ENCODE measurements at regions not wholly inside any gene's neighbourhood (a gene's known extent, or its start where the extent isn't known, plus 50 kb on each side); places are given as distances from the start of the nearest gene placed in this dataset.

GRCh38 chr10:35912615-35913569 is 270.8 kb upstream of the FZD8 start:
- no peak for DNase-seq

GRCh38 chr10:35911954-35912353 is 269.9 kb upstream of the FZD8 start:
- DNase-seq = no peak

GRCh38 chr10:35911233-35911632 is 269.1 kb upstream of the FZD8 start:
- no peak for DNase-seq

- DNase-seq = no peak
Observed at GRCh38 chr10:35910234-35910633, 268.1 kb upstream of the FZD8 start.

- peak; percentile 35 for DNase-seq
Observed at GRCh38 chr10:35909121-35909720, 267.1 kb upstream of the FZD8 start.

GRCh38 chr10:35908451-35908850 is 266.4 kb upstream of the FZD8 start:
- no peak for DNase-seq

- DNase-seq = no peak
Observed at GRCh38 chr10:35907548-35907947, 265.5 kb upstream of the FZD8 start.

GRCh38 chr10:35906155-35906554 is 264.1 kb upstream of the FZD8 start:
- no peak for DNase-seq

- DNase-seq = no peak
Observed at GRCh38 chr10:35903021-35903420, 260.9 kb upstream of the FZD8 start.

GRCh38 chr10:35898716-35899440 is 256.8 kb upstream of the FZD8 start:
- DNase-seq = no peak

GRCh38 chr10:35896001-35896400 is 253.9 kb upstream of the FZD8 start:
- DNase-seq = no peak

- no peak for DNase-seq
Observed at GRCh38 chr10:35895331-35895730, 253.2 kb upstream of the FZD8 start.

- DNase-seq = no peak
Observed at GRCh38 chr10:35892526-35892925, 250.4 kb upstream of the FZD8 start.

- DNase-seq = no peak
Observed at GRCh38 chr10:35890676-35891495, 248.8 kb upstream of the FZD8 start.

- no peak for DNase-seq
Observed at GRCh38 chr10:35889971-35890675, 248.0 kb upstream of the FZD8 start.

GRCh38 chr10:35889226-35889625 is 247.1 kb upstream of the FZD8 start:
- DNase-seq = no peak

- no peak for DNase-seq
Observed at GRCh38 chr10:35888400-35888799, 246.3 kb upstream of the FZD8 start.

GRCh38 chr10:35887685-35888084 is 245.6 kb upstream of the FZD8 start:
- no peak for DNase-seq

- no peak for DNase-seq
Observed at GRCh38 chr10:35885076-35885475, 243.0 kb upstream of the FZD8 start.

GRCh38 chr10:35884657-35885071 is 242.6 kb upstream of the FZD8 start:
- no peak for DNase-seq

GRCh38 chr10:35882422-35883150 is 240.5 kb upstream of the FZD8 start:
- DNase-seq = no peak

Measured in NCI-H526 treated with DMSO at 0.1 percent for 48 hours (cell line).